Suppressor macrophage treated with lipopolysaccharide for 1 hour (primary cell): ENCODE measurements at regions not wholly inside any gene's neighbourhood (a gene's known extent, or its start where the extent isn't known, plus 50 kb on each side); places are given as distances from the start of the nearest gene placed in this dataset.

Experiments used
- DNase-seq, 3 donors: peaks; one replicate each; pipeline ENCODE4 v3.0.0-alpha.2; 2020 to 2022

DNA sequence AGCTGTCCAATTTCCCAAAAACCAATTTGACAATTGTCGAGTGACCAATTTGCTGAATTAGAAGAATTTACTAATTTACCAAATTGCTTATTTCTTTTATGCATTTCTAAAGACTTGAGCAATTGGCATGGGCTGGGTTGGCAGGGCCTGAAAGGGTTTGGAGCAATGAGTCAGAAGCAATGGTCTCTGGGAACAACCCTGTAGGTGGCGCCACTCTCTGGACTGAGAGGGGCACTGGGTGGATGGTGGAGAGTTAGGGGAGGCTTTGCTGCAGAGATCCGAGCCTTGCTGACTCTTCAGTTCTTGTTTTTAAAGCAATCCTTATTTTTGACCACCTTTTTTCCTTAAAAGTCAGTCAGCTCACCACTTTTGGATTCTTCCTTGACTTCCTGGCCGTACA lies 71.5 kb upstream of the RPS23 start:
- DNase-seq: peak; percentile 27 to 53 (median 43)

- DNase-seq: no peak
Observed at GRCh38 chr5:82348784-82349425, 70.8 kb upstream of the RPS23 start.

- no peak for DNase-seq
Observed at GRCh38 chr5:82347201-82347865, 69.2 kb upstream of the RPS23 start.

- no peak for DNase-seq
Observed at GRCh38 chr5:82346399-82347165, 68.4 kb upstream of the RPS23 start.

DNA sequence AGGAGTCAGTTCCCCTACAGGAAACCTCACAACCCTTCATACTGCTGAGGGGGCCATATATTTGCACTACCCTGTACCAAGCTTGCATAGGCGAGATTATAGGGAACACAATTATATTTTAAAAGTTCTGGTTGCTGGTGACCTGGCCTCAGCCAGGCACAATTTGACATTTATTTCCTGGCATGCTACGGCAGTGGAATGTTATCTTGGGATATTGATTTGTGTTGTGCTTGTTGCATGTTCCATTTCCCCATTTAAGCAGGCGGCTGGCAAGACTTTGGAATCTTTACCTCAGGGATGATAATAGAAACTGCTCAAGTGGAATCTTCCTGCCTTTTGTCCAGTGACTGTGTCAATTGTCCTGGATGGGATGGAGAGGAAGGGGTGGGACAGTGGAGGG lies 67.0 kb upstream of the RPS23 start:
- no peak for DNase-seq

- DNase-seq: no peak
Observed at GRCh38 chr5:82341325-82341724, 63.2 kb upstream of the RPS23 start.

DNA sequence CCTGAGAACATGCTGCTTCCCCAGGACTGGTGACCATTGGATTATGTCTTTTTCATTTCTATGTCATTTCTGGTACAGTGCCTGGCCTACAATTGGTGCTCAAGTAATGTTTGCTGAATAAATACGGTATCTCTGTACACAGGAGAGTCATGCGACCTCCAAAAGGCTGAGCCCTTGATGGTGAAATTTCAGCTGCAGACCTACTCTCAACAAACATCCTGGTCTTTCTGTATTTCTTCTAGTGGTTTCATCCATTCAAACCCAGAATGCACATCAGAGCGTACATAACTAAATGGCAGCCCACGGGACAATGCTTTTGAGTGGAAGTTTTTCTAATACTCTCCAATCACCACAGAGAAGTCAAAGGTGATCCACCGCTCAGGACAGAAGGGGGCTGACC lies 62.6 kb upstream of the RPS23 start:
- DNase-seq: no peak

GRCh38 chr5:82339792-82340191 lies 61.6 kb upstream of the RPS23 start:
- DNase-seq: no peak

DNA sequence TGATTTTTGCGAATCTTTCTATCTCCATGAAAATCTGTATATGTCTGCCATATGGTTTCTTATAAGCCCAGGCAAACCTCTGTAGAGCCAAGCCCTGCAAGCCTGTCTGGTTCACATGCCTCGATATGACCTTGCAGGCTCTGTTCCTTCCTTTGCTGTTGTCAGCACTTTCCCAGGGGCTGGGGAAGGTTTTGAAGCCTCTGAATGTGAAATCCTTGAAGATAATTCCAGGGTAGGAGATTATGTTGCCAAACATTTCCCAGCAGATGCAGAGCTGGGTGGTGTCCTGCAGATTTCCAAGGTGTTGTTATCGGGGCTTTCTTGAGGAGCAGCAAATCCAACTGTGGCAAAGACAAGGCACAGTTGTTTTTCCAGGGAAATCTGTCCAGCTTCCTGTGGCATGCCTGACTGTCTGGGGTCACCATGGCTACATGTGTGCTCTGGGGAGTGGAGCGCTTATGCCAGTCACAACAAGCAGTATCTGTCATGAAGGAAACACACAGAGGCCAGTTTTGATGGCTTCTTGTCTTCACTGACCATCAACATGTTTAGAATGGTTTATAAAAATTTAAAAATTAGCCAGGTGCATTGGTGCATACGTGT lies 60.7 kb upstream of the RPS23 start:
- DNase-seq: no peak

GRCh38 chr5:82336959-82337351 lies 58.8 kb upstream of the RPS23 start:
- DNase-seq: no peak

DNA sequence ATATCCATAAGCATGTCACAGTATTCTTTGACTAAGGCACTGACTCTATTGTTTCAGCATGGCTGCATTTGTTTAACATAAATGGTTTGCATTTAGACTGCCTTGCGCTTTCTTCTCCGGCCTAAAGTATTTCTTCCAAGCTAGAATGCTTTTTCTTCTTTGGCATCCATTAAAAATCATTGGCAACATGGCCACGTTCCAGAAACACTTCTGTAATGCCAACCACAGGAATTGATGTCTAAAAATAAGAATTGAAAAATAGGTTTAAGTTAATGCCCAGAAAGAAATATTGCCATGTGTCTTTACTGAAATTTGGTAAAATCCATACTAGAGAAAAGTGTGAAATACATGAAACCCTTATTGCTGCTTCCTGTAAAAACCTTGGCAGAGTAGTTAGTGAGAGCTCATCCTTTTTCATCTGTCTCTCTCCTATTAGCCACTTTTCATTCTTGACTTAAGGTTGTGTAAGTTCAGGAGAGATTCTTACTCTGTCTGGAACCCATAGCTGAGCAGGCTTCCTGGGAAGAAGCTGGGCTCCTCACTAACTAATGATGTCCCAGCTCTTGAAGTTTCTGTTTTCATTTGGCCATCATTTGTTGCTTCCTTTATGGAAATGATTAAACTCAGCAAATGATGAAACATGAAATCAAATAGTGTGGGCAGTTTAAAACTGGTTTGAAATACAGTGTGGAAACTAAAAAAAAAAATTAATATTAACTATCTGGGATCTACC lies 58.2 kb upstream of the RPS23 start:
- DNase-seq: no peak

- peak in 2 of 3 donors; percentile 14 to 21 for DNase-seq
Observed at GRCh38 chr5:82335806-82336205, 57.7 kb upstream of the RPS23 start.

- DNase-seq: no peak
Observed at GRCh38 chr5:82334856-82335255, 56.7 kb upstream of the RPS23 start.

DNA sequence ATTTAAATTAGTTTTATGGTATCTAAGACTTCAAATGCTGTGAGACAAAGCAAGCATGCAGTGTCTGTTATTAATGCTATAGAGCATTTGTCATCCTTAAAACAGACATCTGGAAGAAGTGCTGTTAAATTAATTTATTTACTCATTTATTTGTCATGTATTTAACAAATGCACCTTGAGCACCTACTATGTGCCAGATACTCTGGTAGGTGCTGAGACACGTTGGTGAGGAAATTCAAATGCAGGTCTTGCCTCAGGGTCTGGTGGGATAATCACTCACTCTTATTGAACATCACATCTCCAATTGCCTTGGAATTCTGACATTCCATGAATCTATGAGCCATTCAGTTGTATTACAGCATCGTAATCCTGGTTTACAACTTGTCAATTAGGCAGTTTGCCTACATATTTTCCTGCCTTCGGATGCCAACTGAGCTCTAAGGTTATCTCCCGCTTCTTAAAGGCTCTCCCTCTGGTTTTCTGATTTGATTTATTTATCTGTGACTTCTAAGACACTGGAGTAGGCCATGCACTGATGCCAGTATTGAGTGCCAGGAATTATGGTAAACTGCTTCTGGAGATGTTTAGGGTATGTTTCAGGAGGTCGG lies 56.0 kb upstream of the RPS23 start:
- DNase-seq: no peak

DNA sequence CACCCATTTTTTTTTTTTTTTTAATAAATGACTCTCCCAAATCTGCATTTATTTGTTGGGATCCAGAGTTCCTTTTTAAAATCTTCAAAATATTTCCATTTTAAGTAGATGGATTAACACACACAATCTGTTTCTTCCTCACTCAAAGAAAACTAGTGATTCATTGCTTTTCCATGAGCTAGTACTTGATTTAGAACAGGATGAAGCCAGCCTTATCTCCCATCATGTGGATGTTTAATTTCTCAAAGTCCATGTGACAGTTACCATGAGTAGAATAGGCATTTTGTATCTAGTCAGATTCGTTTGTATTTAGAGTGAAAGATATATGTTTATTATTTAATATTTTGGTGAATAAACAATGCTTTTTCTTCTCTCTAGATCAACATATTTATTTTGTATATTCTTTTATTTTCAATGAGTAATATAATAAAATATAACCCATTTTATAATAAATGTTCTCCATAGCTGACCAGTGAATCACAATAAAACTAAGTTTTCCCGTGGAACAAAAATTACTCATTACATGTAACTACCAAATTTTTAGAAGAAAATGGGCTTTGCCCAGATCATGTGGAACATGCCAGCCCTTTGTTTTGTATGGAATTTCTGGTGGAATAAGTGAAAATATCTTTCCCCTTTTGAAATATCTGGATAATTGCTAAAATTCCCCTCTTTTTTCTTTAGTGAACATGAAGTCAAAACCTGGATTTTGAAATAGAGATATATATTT lies 54.9 kb upstream of the RPS23 start:
- DNase-seq: no peak

DNA sequence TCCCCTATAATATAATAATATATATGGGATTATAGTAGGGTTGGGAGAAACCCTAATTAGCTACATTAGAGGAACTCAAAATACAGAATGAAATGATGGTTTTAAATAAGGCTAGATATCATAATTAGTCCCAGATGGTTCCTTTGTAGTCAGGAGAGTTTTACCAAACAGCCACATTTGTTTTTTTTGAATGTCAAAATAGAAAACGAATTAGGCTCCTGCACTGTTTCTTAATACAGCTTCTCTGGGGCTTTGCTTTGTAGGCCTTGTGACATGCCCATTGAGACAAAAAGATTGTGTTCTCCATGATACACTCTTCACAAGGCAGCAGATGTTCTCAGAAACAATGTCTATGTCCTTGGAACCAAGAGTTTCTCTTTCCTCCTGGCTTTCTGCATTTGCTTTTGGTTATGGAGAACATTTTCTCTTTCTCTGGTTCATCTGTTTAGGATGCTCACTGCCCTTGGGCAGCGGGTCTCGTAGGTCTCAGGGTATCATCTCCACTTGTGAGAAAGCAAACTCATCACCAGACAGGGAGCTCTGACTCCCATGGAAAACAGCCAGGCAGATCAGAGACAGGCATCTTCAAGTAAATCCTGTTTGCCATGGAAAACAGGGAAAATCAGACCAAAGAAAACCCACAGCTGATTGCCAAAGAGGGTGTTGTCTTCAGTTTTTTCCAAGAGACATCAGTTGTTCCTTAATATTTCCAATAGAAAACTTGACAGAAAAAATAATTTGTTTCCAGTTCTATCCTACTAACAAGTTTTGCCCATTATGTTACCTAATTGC lies 54.1 kb upstream of the RPS23 start:
- DNase-seq: no peak

- no peak for DNase-seq
Observed at GRCh38 chr5:82331557-82331956, 53.4 kb upstream of the RPS23 start.

DNA sequence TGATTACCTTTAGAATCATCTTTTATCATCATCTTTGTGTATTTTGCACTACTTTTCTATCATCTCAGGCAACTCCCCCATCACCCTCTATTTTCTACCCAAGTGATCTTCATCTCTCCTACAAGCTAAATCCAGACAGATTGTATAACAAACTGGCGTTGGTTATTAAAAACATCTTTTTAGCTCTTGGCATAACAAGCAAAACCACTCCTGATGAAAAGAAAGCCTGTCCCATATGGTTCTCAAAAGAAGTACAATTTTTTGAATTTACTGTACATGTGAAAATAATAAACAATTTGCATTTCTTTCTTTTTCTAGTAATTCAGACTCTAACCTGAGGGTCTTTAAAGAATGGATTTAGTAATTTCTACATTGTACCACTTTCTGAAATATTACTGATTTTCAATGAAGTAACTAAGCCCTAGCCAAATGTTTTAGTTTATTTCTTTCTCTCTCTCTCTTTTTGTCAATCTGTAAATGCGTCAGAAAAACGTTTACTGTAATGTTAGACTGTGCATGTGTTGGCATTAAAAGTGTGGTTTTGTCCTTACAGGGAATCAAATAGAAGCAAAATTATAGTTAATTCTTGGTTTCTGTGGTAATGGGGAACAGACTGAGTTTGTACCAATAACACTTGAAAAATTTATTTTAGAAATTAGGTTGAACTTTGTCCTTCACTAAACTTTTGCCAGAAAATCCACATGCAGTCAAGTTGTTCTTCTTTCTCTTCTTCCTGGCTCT lies 52.5 kb upstream of the RPS23 start:
- DNase-seq: no peak

GRCh38 chr5:82329393-82329792 lies 51.2 kb upstream of the RPS23 start:
- DNase-seq: no peak
